ENCODE measurements at regions not wholly inside any gene's neighbourhood (a gene's known extent, or its start where the extent isn't known, plus 50 kb on each side); places are given as distances from the start of the nearest gene placed in this dataset.

DNA sequence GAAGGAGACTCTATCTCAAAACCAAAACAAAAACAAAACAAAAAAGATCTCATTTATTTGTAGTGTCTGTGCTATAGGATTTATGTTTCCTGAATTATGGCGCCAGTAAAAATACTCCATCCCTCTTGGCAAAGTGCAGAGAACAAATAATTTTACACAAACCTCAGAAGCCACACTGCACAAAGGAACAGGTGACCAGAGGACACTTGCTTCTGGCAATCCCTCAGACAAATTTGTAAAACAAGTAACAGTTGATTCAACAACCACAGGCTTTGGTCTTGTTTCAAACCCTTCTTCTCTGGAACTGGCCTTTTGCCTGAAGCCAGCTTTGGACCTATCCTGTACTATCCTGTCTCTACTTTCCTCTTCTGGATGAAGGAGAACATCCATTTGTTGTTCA lies 502.1 kb downstream of the DMAC1 start:
- Histone ChIP-seq H3K4me3 (ENCODE audit: low read depth in 1 of 2, low read length in 2 of 2) (no peak overlapping the region), H3K27ac (ENCODE audit: low read depth in 2 of 2, low read length in 1 of 2) (no peak overlapping the region), H3K36me3 (ENCODE audit: control insufficient read depth in 2 of 2, insufficient read depth in 2 of 2, low read length in 1 of 2) (no peaks in the 10 kb centered on the region), H3K9me3 (ENCODE audit: control insufficient read depth in 2 of 2, insufficient read depth in 1 of 2, low read depth in 1 of 2, low read length in 1 of 2) (peaks cover 0 to 2% of the 10 kb centered on the region in 2 donors), H3K27me3 (ENCODE audit: control insufficient read depth in 1 of 2, insufficient read depth in 2 of 2, low read length in 2 of 2) (no peaks in the 10 kb centered on the region), H3K4me1 (ENCODE audit: control insufficient read depth in 2 of 2, insufficient read depth in 2 of 2, low read length in 1 of 2) (no peaks in the 10 kb centered on the region)
- 81% methylated on average over 1 of the region's 1 CpG for WGBS, 2 donors

DNA sequence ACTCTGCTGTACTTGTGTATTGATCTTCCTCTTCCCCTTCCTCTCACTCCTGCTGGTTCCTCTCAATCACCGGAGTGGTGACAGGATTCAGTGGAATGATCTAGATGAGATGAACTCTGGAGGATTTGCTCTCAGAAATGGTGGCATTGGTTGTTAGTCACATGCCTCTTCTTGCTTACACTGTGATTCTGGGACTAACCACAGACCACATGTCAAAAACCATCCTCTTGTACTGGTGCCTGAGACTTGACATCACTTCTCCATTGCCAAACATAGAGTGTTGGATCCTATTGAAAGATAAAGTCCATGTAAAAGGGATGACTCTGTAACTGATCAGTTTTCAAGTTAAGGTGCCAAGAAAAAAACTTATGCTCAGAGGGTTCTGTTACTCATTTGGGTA lies 506.5 kb downstream of the DMAC1 start:
- Histone ChIP-seq H3K4me3 (ENCODE audit: low read depth in 1 of 2, low read length in 2 of 2) (no peak overlapping the region), H3K9me3 (ENCODE audit: control insufficient read depth in 2 of 2, insufficient read depth in 1 of 2, low read depth in 1 of 2, low read length in 1 of 2) (no peaks in the 10 kb centered on the region)
- 75 to 81% methylated on average over 1 of the region's 1 CpG for WGBS, 2 donors

DNA sequence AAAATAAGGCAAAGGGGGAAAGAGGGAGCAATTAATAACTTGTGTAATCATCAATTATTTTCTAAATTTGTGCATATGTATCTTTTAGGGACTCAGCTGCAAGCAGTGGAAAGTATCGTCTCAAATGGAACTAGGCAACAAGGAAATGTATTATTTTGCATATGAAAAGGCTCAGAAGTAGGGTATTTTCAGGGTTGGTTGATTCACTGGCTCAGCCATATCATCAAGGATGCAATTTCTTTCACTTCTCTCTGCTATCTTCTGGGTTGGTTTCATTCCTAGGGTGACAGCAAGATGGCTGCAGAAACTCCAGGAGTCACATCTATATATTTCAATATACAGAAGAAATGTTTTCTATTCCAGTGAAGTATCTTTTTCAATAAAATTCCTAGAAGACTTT lies 509.8 kb downstream of the DMAC1 start:
- H3K36me3 ChIP-seq (ENCODE audit: control insufficient read depth in 2 of 2, insufficient read depth in 2 of 2, low read length in 1 of 2) = no peaks in the 10 kb centered on the region
- WGBS, 2 donors = 71 to 77% methylated on average over 1 of the region's 1 CpG
- H3K4me3 ChIP-seq (ENCODE audit: low read depth in 1 of 2, low read length in 2 of 2) = no peak overlapping the region
- H3K9me3 ChIP-seq (ENCODE audit: control insufficient read depth in 2 of 2, insufficient read depth in 1 of 2, low read depth in 1 of 2, low read length in 1 of 2) = no peaks in the 10 kb centered on the region
- H3K4me1 ChIP-seq (ENCODE audit: control insufficient read depth in 2 of 2, insufficient read depth in 2 of 2, low read length in 1 of 2) = no peaks in the 10 kb centered on the region
- H3K27me3 ChIP-seq (ENCODE audit: control insufficient read depth in 1 of 2, insufficient read depth in 2 of 2, low read length in 2 of 2) = no peaks in the 10 kb centered on the region
- H3K27ac ChIP-seq (ENCODE audit: low read depth in 2 of 2, low read length in 1 of 2) = no peak overlapping the region

More for the DNA sequence above, 506.5 kb downstream of the DMAC1 start:
- Histone ChIP-seq H3K36me3 (ENCODE audit: control insufficient read depth in 2 of 2, insufficient read depth in 2 of 2, low read length in 1 of 2) (no peaks in the 10 kb centered on the region), H3K4me1 (ENCODE audit: control insufficient read depth in 2 of 2, insufficient read depth in 2 of 2, low read length in 1 of 2) (no peaks in the 10 kb centered on the region), H3K27me3 (ENCODE audit: control insufficient read depth in 1 of 2, insufficient read depth in 2 of 2, low read length in 2 of 2) (no peaks in the 10 kb centered on the region), H3K27ac (ENCODE audit: low read depth in 2 of 2, low read length in 1 of 2) (no peak overlapping the region)

DNA sequence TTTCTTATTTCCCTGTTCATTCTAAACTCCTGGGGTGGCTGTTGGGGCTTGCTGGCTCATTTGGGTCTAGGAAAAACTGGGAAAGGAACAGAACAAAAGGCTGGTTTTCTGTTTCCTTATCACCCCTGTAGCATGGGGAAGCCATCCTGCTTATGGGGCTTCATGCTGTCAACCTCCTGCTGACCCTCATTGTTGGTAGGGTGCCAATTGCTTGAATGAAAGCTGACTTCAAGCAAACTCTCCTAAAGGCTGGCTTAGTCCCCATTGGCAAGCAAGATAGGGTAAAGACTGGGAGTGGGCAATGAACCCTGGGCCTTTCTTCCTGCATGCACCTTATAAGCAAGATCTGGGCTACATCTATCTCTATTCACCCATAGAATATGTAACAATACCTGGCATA lies 511.6 kb downstream of the DMAC1 start:
- Histone ChIP-seq H3K4me1 (ENCODE audit: control insufficient read depth in 2 of 2, insufficient read depth in 2 of 2, low read length in 1 of 2) (no peaks in the 10 kb centered on the region), H3K27me3 (ENCODE audit: control insufficient read depth in 1 of 2, insufficient read depth in 2 of 2, low read length in 2 of 2) (no peaks in the 10 kb centered on the region), H3K4me3 (ENCODE audit: low read depth in 1 of 2, low read length in 2 of 2) (no peak overlapping the region), H3K9me3 (ENCODE audit: control insufficient read depth in 2 of 2, insufficient read depth in 1 of 2, low read depth in 1 of 2, low read length in 1 of 2) (peaks cover 0 to 2% of the 10 kb centered on the region in 2 donors), H3K36me3 (ENCODE audit: control insufficient read depth in 2 of 2, insufficient read depth in 2 of 2, low read length in 1 of 2) (no peaks in the 10 kb centered on the region), H3K27ac (ENCODE audit: low read depth in 2 of 2, low read length in 1 of 2) (no peak overlapping the region)

DNA sequence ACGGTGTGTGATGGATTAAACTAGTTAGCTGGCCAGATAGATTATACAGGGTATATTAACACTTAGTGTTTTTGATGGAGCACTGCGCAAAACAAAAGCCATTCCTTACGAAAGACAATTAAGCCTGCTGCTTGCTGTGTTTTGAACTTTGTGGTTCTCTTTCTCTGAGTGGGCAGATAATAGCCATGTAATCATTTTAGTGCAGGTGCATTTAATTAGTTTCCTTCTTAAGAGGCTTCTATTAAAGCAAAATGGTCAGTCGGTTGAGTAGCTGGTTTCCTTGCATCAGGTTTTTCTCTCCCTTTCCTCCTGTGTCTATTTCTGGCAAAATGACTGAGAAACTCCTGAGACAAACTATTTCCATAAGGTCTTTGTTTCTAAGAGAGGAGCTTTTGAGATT lies 512.5 kb downstream of the DMAC1 start:
- Histone ChIP-seq H3K27me3 (ENCODE audit: control insufficient read depth in 1 of 2, insufficient read depth in 2 of 2, low read length in 2 of 2) (no peaks in the 10 kb centered on the region), H3K36me3 (ENCODE audit: control insufficient read depth in 2 of 2, insufficient read depth in 2 of 2, low read length in 1 of 2) (no peaks in the 10 kb centered on the region), H3K4me3 (ENCODE audit: low read depth in 1 of 2, low read length in 2 of 2) (no peak overlapping the region), H3K27ac (ENCODE audit: low read depth in 2 of 2, low read length in 1 of 2) (no peak overlapping the region), H3K4me1 (ENCODE audit: control insufficient read depth in 2 of 2, insufficient read depth in 2 of 2, low read length in 1 of 2) (no peaks in the 10 kb centered on the region), H3K9me3 (ENCODE audit: control insufficient read depth in 2 of 2, insufficient read depth in 1 of 2, low read depth in 1 of 2, low read length in 1 of 2) (peaks cover 0 to 2% of the 10 kb centered on the region in 2 donors)
- WGBS, 2 donors = 67 to 72% methylated on average over 4 of the region's 4 CpGs

DNA sequence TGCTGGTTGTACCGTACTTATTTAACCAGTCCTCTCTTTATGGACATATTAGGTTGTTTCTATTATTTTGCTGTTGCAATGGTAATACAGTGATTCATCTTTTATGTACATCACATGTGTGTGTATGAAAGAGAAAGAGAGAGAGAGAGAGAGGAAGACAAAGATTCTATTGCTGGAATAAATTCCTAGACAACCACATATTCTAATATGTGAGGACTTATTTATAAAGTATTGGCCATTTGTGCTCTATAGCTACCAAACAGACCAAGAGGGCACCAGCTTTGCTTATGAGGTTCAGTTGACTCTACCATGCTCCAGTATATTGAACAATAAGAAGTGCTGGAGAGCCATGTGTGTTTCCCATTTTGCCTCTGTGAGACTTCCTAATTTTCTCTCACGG lies 513.5 kb downstream of the DMAC1 start:
- H3K36me3 ChIP-seq (ENCODE audit: control insufficient read depth in 2 of 2, insufficient read depth in 2 of 2, low read length in 1 of 2) = no peaks in the 10 kb centered on the region
- no peaks in the 10 kb centered on the region for H3K27me3 ChIP-seq (ENCODE audit: control insufficient read depth in 1 of 2, insufficient read depth in 2 of 2, low read length in 2 of 2)
- H3K4me3 ChIP-seq (ENCODE audit: low read depth in 1 of 2, low read length in 2 of 2) = no peak overlapping the region
- H3K9me3 ChIP-seq (ENCODE audit: control insufficient read depth in 2 of 2, insufficient read depth in 1 of 2, low read depth in 1 of 2, low read length in 1 of 2) = peaks cover 0 to 2% of the 10 kb centered on the region in 2 donors
- WGBS, 2 donors = 70 to 84% methylated on average over 2 of the region's 2 CpGs
- H3K27ac ChIP-seq (ENCODE audit: low read depth in 2 of 2, low read length in 1 of 2) = no peak overlapping the region
- no peaks in the 10 kb centered on the region for H3K4me1 ChIP-seq (ENCODE audit: control insufficient read depth in 2 of 2, insufficient read depth in 2 of 2, low read length in 1 of 2)

DNA sequence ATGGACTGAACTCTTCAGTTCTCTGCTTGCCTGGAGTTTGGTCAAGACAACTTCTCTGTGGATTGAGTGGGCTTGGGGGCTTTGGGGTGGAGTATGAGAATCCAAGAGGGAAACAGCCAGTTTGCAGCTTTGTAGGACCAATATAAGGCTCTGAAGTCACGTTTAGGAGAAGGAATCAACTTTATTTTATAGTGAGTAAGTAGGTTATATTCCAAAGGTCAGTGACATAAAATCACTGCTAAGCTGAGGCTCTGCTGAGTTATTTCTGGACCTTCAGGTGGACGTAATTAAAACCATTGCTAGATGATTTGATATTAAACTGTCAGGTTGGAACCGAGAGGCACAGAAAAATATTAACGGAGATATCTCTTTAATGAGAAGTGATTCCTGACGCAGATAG lies 514.4 kb downstream of the DMAC1 start:
- peaks cover 0 to 2% of the 10 kb centered on the region in 2 donors for H3K9me3 ChIP-seq (ENCODE audit: control insufficient read depth in 2 of 2, insufficient read depth in 1 of 2, low read depth in 1 of 2, low read length in 1 of 2)
- no peak overlapping the region for H3K27ac ChIP-seq (ENCODE audit: low read depth in 2 of 2, low read length in 1 of 2)
- no peaks in the 10 kb centered on the region for H3K36me3 ChIP-seq (ENCODE audit: control insufficient read depth in 2 of 2, insufficient read depth in 2 of 2, low read length in 1 of 2)
- no peaks in the 10 kb centered on the region for H3K4me1 ChIP-seq (ENCODE audit: control insufficient read depth in 2 of 2, insufficient read depth in 2 of 2, low read length in 1 of 2)
- no peaks in the 10 kb centered on the region for H3K27me3 ChIP-seq (ENCODE audit: control insufficient read depth in 1 of 2, insufficient read depth in 2 of 2, low read length in 2 of 2)
- no peak overlapping the region for H3K4me3 ChIP-seq (ENCODE audit: low read depth in 1 of 2, low read length in 2 of 2)
- 52 to 75% methylated on average over 5 of the region's 5 CpGs for WGBS, 2 donors

DNA sequence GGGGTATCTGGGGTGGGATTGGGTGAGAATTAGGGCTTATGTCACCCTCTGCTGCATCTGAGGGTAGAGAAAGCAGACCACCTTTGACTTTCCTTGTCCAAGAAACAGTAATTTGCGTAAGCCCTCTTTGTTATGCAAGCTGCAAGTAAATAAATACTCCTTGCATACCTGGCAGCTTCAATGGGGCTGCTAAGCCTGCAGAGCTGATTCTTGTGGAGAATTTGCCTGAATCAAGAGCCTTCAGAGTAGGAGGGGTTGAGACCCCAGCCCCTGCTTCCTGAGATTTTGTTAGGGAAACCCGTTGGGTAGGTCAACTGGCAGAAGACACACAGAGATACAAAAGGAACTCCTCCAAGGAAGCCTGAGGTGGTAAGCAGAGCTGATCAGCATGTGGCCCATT lies 515.1 kb downstream of the DMAC1 start:
- H3K36me3 ChIP-seq (ENCODE audit: control insufficient read depth in 2 of 2, insufficient read depth in 2 of 2, low read length in 1 of 2) = no peaks in the 10 kb centered on the region
- H3K27ac ChIP-seq (ENCODE audit: low read depth in 2 of 2, low read length in 1 of 2) = no peak overlapping the region
- H3K4me3 ChIP-seq (ENCODE audit: low read depth in 1 of 2, low read length in 2 of 2) = no peak overlapping the region
- no peaks in the 10 kb centered on the region for H3K4me1 ChIP-seq (ENCODE audit: control insufficient read depth in 2 of 2, insufficient read depth in 2 of 2, low read length in 1 of 2)
- H3K9me3 ChIP-seq (ENCODE audit: control insufficient read depth in 2 of 2, insufficient read depth in 1 of 2, low read depth in 1 of 2, low read length in 1 of 2) = peaks cover 0 to 2% of the 10 kb centered on the region in 2 donors
- 12 to 49% methylated on average over 2 of the region's 2 CpGs for WGBS, 2 donors
- no peaks in the 10 kb centered on the region for H3K27me3 ChIP-seq (ENCODE audit: control insufficient read depth in 1 of 2, insufficient read depth in 2 of 2, low read length in 2 of 2)

DNA sequence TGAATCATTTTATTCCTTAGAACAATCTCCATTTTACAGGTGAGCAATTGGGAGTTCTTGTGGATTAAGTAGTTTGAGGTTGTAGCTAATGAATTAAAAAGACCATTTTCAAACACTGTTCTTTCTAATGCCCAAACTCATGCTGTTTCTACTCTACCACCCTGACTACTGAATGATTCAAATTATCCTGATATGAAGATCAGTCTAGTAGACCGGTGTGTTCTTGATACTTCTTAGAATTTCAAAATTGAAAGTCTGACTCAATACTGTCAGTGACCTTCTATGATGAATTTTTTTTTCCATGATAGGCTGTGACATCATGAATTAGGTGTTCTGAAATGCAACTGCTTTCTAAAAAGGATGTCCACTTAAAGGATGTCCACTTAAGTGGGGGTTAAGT lies 515.5 kb downstream of the DMAC1 start:
- Histone ChIP-seq H3K4me3 (ENCODE audit: low read depth in 1 of 2, low read length in 2 of 2) (no peak overlapping the region), H3K27me3 (ENCODE audit: control insufficient read depth in 1 of 2, insufficient read depth in 2 of 2, low read length in 2 of 2) (no peaks in the 10 kb centered on the region), H3K9me3 (ENCODE audit: control insufficient read depth in 2 of 2, insufficient read depth in 1 of 2, low read depth in 1 of 2, low read length in 1 of 2) (peaks cover 0 to 2% of the 10 kb centered on the region in 2 donors), H3K4me1 (ENCODE audit: control insufficient read depth in 2 of 2, insufficient read depth in 2 of 2, low read length in 1 of 2) (no peaks in the 10 kb centered on the region), H3K36me3 (ENCODE audit: control insufficient read depth in 2 of 2, insufficient read depth in 2 of 2, low read length in 1 of 2) (no peaks in the 10 kb centered on the region), H3K27ac (ENCODE audit: low read depth in 2 of 2, low read length in 1 of 2) (no peak overlapping the region)
- WGBS, 2 donors = 80 to 83% methylated on average over 1 of the region's 1 CpG

DNA sequence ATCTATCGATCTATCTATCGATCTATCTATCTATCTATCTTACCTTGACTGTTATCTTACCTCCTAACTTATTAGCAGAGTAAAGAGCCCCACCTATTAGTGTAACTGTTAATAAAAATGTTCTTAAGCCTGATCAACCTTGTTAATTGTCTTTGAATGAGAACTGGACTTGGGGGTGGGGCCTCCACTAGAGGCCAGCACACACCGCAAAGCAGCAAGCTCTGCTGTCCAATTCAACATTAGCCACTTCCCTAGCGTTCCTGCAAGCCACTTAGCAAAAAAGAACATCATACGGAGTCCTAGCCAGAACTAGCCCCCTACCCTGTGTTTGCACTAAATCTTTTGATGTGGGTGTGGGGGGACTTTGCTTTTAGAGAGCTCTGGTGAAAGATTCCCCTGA lies 515.8 kb downstream of the KDM4C start:
- H3K4me3 ChIP-seq (ENCODE audit: low read depth in 1 of 2, low read length in 2 of 2) = no peak overlapping the region
- WGBS, 2 donors = 60 to 64% methylated on average over 5 of the region's 5 CpGs
- no peak overlapping the region for H3K27ac ChIP-seq (ENCODE audit: low read depth in 2 of 2, low read length in 1 of 2)
- H3K36me3 ChIP-seq (ENCODE audit: control insufficient read depth in 2 of 2, insufficient read depth in 2 of 2, low read length in 1 of 2) = no peaks in the 10 kb centered on the region
- no peaks in the 10 kb centered on the region for H3K9me3 ChIP-seq (ENCODE audit: control insufficient read depth in 2 of 2, insufficient read depth in 1 of 2, low read depth in 1 of 2, low read length in 1 of 2)
- no peaks in the 10 kb centered on the region for H3K4me1 ChIP-seq (ENCODE audit: control insufficient read depth in 2 of 2, insufficient read depth in 2 of 2, low read length in 1 of 2)
- no peaks in the 10 kb centered on the region for H3K27me3 ChIP-seq (ENCODE audit: control insufficient read depth in 1 of 2, insufficient read depth in 2 of 2, low read length in 2 of 2)
